HepG2 (cell line): ENCODE measurements at regions not wholly inside any gene's neighbourhood (a gene's known extent, or its start where the extent isn't known, plus 50 kb on each side); places are given as distances from the start of the nearest gene placed in this dataset.

Experiments used
- ATAC-seq: fragments of 200-7000 bp; cut with Tn5 transposase; 3 replicates; pipeline ENCODE4 v1.9.1; 2020; ENCODE audit warnings: mild to moderate bottlenecking, moderate library complexity
- BruUV-seq: library from RNA; stranded (reverse); fragments of 400-500 nt; replicated peaks from 2 replicates; lab custom pipeline; 2021; lab: Mats Ljungman, UMichigan
- CTCF ChIA-PET: fragments of 300-600 bp; formaldehyde crosslinking; extraction: SDS; loops from one replicate; lab custom pipeline; 2021; ENCODE audit warnings: low total read pairs, inconsistent platforms, low intra/inter-chr PET ratio; lab: Yijun Ruan, JAX
- POLR2A ChIA-PET: fragments of 350-600 bp; sonication (Branson Sonifier 250); formaldehyde crosslinking; loops from one replicate; lab custom pipeline; 2020; ENCODE audit warnings: antibody characterized with exemption, inconsistent platforms; lab: Yijun Ruan, JAX
- DNase-seq: peaks from one replicate; pipeline ENCODE4 v3.0.0-alpha.2; 2015; ENCODE audit warnings: low spot score
- FAIRE-seq: peaks from 3 replicates; lab custom pipeline; 2011; peaks lifted over from hg19 to GRCh38; lab: Jason Lieb, UNC
- H2AFZ ChIP-seq: one replicate; pipeline ENCODE4 v1.6.1; 2011; ENCODE audit warnings: low read length, inconsistent platforms
- H3K27ac ChIP-seq: fragments of 300-600 bp; 3 replicates; pipeline ENCODE4 v1.8.0; 2011; ENCODE audit warnings: mixed run types, mild to moderate bottlenecking, mixed read lengths, low read length, inconsistent platforms; ENCODE audit not compliant: insufficient read depth; ENCODE audit errors: extremely low read length
- H3K27me3 ChIP-seq, 2 experiments: fragments of 200-600 bp in 1 of 2; 2 replicates in 1 of 2; 3 replicates in 1 of 2; pipeline versions ENCODE4 v1.6.0 to v1.8.0; 2011; ENCODE audit warnings: low read length in 2 of 2, mild to moderate bottlenecking in 2 of 2, moderate library complexity in 2 of 2, inconsistent platforms in 1 of 2; ENCODE audit not compliant: insufficient read depth in 2 of 2, control insufficient read depth in 1 of 2
- H3K36me3 ChIP-seq, 2 experiments: fragments of 200-600 bp in 1 of 2; replicated peaks in 1 of 2; 2 replicates in 1 of 2; 3 replicates in 1 of 2; pipeline versions ENCODE4 v1.5.1 to v1.8.0; 2011; ENCODE audit warnings: low read length in 2 of 2, inconsistent platforms in 1 of 2; ENCODE audit not compliant: insufficient read depth in 2 of 2, control insufficient read depth in 1 of 2
- H3K4me1 ChIP-seq: 2 replicates; pipeline ENCODE4 v1.5.1; 2012; ENCODE audit warnings: low read length, inconsistent platforms; ENCODE audit not compliant: insufficient read depth
- H3K4me2 ChIP-seq: 2 replicates; pipeline ENCODE4 v1.6.0; 2011; ENCODE audit warnings: low read depth, low read length, inconsistent platforms
- H3K4me3 ChIP-seq, 3 experiments: fragments of 200-600 bp in 1 of 3; sonication (generic), shearing (Covaris generic) in 1 of 3; replicated peaks in 1 of 3; 2 replicates each; pipeline ENCODE4 v1.5.1; 2011 to 2016; ENCODE audit warnings: low read length in 3 of 3, inconsistent platforms in 2 of 3, low read depth in 2 of 3, mild to moderate bottlenecking in 2 of 3, control low read depth in 1 of 3, mixed read lengths in 1 of 3; ENCODE audit not compliant: insufficient read depth in 1 of 3
- H3K79me2 ChIP-seq: one replicate; pipeline ENCODE4 v1.6.1; 2011; ENCODE audit warnings: low read length, inconsistent platforms; ENCODE audit not compliant: insufficient read depth
- H3K9ac ChIP-seq: 2 replicates; pipeline ENCODE4 v1.6.0; 2011; ENCODE audit warnings: mild to moderate bottlenecking, low read depth, low read length, inconsistent platforms; ENCODE audit not compliant: insufficient read depth
- H3K9me3 ChIP-seq: 2 replicates; pipeline ENCODE4 v1.5.1; 2012; ENCODE audit warnings: mild to moderate bottlenecking, low read length
- H4K20me1 ChIP-seq: 2 replicates; pipeline ENCODE4 v1.6.0; 2011; ENCODE audit warnings: inconsistent platforms, mild to moderate bottlenecking, low read length, moderate library complexity; ENCODE audit not compliant: insufficient read depth
- ATF7-NPFF ChIP-seq: sonication (generic); formaldehyde crosslinking; IDR thresholded peaks from 2 replicates; pipeline ENCODE4 v1.8.1; 2023; ENCODE audit warnings: mild to moderate bottlenecking, low read depth, missing genetic modification reagents, moderate library complexity
- ATRX ChIP-seq: sonication (generic); formaldehyde crosslinking; IDR thresholded peaks from 2 replicates; pipeline ENCODE4 v1.4.0; 2020; ENCODE audit warnings: missing genetic modification reagents, borderline replicate concordance
- CAMTA2 ChIP-seq: sonication (generic); formaldehyde crosslinking; IDR thresholded peaks from 2 replicates; pipeline ENCODE4 v1.4.0; 2020; ENCODE audit warnings: mild to moderate bottlenecking, missing genetic modification reagents, borderline replicate concordance
- GATAD2A ChIP-seq: IDR thresholded peaks from 2 replicates; pipeline ENCODE4 v1.6.1; 2016
- HDAC2 ChIP-seq: sonication (generic); formaldehyde crosslinking; IDR thresholded peaks from 2 replicates; pipeline ENCODE4 v1.4.0; 2020; ENCODE audit warnings: missing genetic modification reagents
- HES4 ChIP-seq: sonication (generic); formaldehyde crosslinking; IDR thresholded peaks from 2 replicates; pipeline ENCODE4 v1.9.0; 2021; ENCODE audit warnings: mild to moderate bottlenecking, missing genetic modification reagents, borderline replicate concordance
- HHEX ChIP-seq: IDR thresholded peaks from 2 replicates; pipeline ENCODE4 v1.6.1; 2016; ENCODE audit warnings: control low read depth
- KMT2B ChIP-seq: IDR thresholded peaks from 2 replicates; pipeline ENCODE4 v1.6.1; 2016; ENCODE audit warnings: missing genetic modification reagents, missing compliant biosample characterization
- MEF2D ChIP-seq: sonication (generic); formaldehyde crosslinking; IDR thresholded peaks from 2 replicates; pipeline ENCODE4 v1.5.1; 2020; ENCODE audit warnings: mild to moderate bottlenecking, missing genetic modification reagents
- RNF2 ChIP-seq: fragments of 450-650 bp; conservative IDR thresholded peaks from 2 replicates; pipeline ENCODE4 v1.6.1; 2016; ENCODE audit warnings: low read depth
- SNAI1 ChIP-seq: sonication (generic); formaldehyde crosslinking; IDR thresholded peaks from 2 replicates; pipeline ENCODE4 v1.5.0; 2020; ENCODE audit warnings: mild to moderate bottlenecking, missing genetic modification reagents, borderline replicate concordance
- ZFYVE20 ChIP-seq: sonication (generic); formaldehyde crosslinking; IDR thresholded peaks from 2 replicates; pipeline ENCODE4 v1.8.0; 2023; ENCODE audit warnings: low read depth, mild to moderate bottlenecking, moderate library complexity, missing genetic modification reagents, borderline replicate concordance
- ZNF678 ChIP-seq: sonication (generic); formaldehyde crosslinking; IDR thresholded peaks from 2 replicates; pipeline ENCODE4 v1.4.0; 2020; ENCODE audit warnings: mild to moderate bottlenecking, missing genetic modification reagents
- WGBS: methylation state at CpG from one replicate; pipeline ENCODE4 v1.1.6; 2017; ENCODE audit warnings: low lambda C conversion rate; 5-methylcytosine and 5-hydroxymethylcytosine counted together
- in situ Hi-C: cut with HindIII; loops from 2 replicates; pipeline ENCODE4 v1.10.0; 2017; ENCODE audit warnings: low pct_unique_long_range_greater_than_20kb; ENCODE audit not compliant: extremely low pct_ligation_motif_present
- intact Hi-C: fragments of 100-400 bp; cut with micrococcal nuclease; formaldehyde crosslinking; loops from one replicate; pipeline ENCODE4 v1.10.0; 2022; ENCODE audit not compliant: unreplicated experiment
- TF ChIP-seq, protein P1 (sequence below): sonication (generic); formaldehyde crosslinking; IDR thresholded peaks from 2 replicates; pipeline ENCODE4 v1.8.0; 2022; ENCODE audit warnings: mild to moderate bottlenecking, missing genetic modification reagents, moderate library complexity
- TF ChIP-seq, protein P2 (sequence below): sonication (generic); formaldehyde crosslinking; IDR thresholded peaks from 2 replicates; pipeline ENCODE4 v1.4.0; 2020; ENCODE audit warnings: missing genetic modification reagents, mild to moderate bottlenecking, borderline replicate concordance
- TF ChIP-seq, protein P3 (sequence below): sonication (generic); formaldehyde crosslinking; IDR thresholded peaks from 2 replicates; pipeline ENCODE4 v1.4.0; 2020; ENCODE audit warnings: missing genetic modification reagents
- TF ChIP-seq, protein P4 (sequence below): sonication (generic); formaldehyde crosslinking; IDR thresholded peaks from 2 replicates; pipeline ENCODE4 v1.4.0; 2020; ENCODE audit warnings: low read depth, missing genetic modification reagents
- TF ChIP-seq, protein P5 (sequence below): sonication (generic); formaldehyde crosslinking; IDR thresholded peaks from 2 replicates; pipeline ENCODE4 v1.8.1; 2023; ENCODE audit warnings: mild to moderate bottlenecking, missing genetic modification reagents, borderline replicate concordance

DNA sequence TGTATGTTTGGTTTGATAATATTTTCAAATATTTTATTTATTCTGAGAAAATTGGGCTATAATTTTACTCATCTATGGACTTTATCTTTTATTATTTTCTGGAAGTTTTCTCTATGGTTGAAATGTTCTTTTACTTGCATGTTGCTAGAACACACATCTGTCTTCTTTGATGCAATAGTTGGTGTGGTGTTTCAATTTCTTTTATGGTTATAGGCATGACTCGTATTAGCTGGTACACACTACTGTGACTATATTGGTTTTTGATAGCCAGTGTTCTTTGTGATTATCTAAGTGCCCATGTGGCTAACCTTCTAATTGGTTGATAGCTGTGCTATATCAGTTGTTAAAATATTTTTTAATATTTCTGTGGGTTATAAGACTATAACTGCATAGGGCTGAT lies 1343.3 kb upstream of the GJE1 start:
- intact Hi-C loops, result no loop called here
- Histone ChIP-seq H3K4me1 (no peaks in the 10 kb centered on the region), H3K9me3 (no peaks in the 10 kb centered on the region), H3K9ac (no peak overlapping the region), H2AFZ (no peak overlapping the region), H3K79me2 (no peaks in the 10 kb centered on the region), H3K4me3 (no peak overlapping the region), H4K20me1 (no peaks in the 10 kb centered on the region), H3K27me3 (no peaks in the 10 kb centered on the region), H3K4me2 (no peak overlapping the region), H3K36me3 (no peaks in the 10 kb centered on the region), H3K27ac (no peak overlapping the region)
- 95% methylated on average over 1 of the region's 1 CpG for WGBS
- no peak for DNase-seq
- POLR2A ChIA-PET, result no interaction called here
- in situ Hi-C loops, result no loop called here
- FAIRE-seq, result no peak
- CTCF ChIA-PET, result no interaction called here
- ATAC-seq, result no peak
- no TSS peak for BruUV-seq
- no peak for TF ChIP-seq GATAD2A (CRISPR knock-in tag)
- no peak for TF ChIP-seq ZFYVE20 (CRISPR knock-in tag)
- TF ChIP-seq, protein P1, sequence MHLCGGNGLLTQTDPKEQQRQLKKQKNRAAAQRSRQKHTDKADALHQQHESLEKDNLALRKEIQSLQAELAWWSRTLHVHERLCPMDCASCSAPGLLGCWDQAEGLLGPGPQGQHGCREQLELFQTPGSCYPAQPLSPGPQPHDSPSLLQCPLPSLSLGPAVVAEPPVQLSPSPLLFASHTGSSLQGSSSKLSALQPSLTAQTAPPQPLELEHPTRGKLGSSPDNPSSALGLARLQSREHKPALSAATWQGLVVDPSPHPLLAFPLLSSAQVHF (CRISPR knock-in tag), result no peak
- TF ChIP-seq, protein P2, sequence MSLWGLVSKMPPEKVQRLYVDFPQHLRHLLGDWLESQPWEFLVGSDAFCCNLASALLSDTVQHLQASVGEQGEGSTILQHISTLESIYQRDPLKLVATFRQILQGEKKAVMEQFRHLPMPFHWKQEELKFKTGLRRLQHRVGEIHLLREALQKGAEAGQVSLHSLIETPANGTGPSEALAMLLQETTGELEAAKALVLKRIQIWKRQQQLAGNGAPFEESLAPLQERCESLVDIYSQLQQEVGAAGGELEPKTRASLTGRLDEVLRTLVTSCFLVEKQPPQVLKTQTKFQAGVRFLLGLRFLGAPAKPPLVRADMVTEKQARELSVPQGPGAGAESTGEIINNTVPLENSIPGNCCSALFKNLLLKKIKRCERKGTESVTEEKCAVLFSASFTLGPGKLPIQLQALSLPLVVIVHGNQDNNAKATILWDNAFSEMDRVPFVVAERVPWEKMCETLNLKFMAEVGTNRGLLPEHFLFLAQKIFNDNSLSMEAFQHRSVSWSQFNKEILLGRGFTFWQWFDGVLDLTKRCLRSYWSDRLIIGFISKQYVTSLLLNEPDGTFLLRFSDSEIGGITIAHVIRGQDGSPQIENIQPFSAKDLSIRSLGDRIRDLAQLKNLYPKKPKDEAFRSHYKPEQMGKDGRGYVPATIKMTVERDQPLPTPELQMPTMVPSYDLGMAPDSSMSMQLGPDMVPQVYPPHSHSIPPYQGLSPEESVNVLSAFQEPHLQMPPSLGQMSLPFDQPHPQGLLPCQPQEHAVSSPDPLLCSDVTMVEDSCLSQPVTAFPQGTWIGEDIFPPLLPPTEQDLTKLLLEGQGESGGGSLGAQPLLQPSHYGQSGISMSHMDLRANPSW (CRISPR knock-in tag), result no peak
- TF ChIP-seq RNF2, result no peak
- TF ChIP-seq, protein P3, sequence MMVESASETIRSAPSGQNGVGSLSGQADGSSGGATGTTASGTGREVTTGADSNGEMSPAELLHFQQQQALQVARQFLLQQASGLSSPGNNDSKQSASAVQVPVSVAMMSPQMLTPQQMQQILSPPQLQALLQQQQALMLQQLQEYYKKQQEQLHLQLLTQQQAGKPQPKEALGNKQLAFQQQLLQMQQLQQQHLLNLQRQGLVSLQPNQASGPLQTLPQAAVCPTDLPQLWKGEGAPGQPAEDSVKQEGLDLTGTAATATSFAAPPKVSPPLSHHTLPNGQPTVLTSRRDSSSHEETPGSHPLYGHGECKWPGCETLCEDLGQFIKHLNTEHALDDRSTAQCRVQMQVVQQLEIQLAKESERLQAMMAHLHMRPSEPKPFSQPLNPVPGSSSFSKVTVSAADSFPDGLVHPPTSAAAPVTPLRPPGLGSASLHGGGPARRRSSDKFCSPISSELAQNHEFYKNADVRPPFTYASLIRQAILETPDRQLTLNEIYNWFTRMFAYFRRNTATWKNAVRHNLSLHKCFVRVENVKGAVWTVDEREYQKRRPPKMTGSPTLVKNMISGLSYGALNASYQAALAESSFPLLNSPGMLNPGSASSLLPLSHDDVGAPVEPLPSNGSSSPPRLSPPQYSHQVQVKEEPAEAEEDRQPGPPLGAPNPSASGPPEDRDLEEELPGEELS (CRISPR knock-in tag), result no peak
- TF ChIP-seq ZNF678 (CRISPR knock-in tag), result no peak
- TF ChIP-seq, protein P4, sequence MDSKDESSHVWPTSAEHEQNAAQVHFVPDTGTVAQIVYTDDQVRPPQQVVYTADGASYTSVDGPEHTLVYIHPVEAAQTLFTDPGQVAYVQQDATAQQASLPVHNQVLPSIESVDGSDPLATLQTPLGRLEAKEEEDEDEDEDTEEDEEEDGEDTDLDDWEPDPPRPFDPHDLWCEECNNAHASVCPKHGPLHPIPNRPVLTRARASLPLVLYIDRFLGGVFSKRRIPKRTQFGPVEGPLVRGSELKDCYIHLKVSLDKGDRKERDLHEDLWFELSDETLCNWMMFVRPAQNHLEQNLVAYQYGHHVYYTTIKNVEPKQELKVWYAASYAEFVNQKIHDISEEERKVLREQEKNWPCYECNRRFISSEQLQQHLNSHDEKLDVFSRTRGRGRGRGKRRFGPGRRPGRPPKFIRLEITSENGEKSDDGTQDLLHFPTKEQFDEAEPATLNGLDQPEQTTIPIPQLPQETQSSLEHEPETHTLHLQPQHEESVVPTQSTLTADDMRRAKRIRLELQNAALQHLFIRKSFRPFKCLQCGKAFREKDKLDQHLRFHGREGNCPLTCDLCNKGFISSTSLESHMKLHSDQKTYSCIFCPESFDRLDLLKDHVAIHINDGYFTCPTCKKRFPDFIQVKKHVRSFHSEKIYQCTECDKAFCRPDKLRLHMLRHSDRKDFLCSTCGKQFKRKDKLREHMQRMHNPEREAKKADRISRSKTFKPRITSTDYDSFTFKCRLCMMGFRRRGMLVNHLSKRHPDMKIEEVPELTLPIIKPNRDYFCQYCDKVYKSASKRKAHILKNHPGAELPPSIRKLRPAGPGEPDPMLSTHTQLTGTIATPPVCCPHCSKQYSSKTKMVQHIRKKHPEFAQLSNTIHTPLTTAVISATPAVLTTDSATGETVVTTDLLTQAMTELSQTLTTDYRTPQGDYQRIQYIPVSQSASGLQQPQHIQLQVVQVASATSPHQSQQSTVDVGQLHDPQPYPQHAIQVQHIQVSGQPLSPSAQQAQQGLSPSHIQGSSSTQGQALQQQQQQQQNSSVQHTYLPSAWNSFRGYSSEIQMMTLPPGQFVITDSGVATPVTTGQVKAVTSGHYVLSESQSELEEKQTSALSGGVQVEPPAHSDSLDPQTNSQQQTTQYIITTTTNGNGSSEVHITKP (CRISPR knock-in tag), result no peak
- TF ChIP-seq HES4 (CRISPR knock-in tag), result no peak
- TF ChIP-seq SNAI1 (CRISPR knock-in tag), result no peak
- TF ChIP-seq ATRX (CRISPR knock-in tag), result no peak
- TF ChIP-seq ATF7-NPFF, result no peak
- TF ChIP-seq CAMTA2 (CRISPR knock-in tag), result no peak
- no peak for TF ChIP-seq HDAC2 (CRISPR knock-in tag)
- no peak for TF ChIP-seq HHEX
- TF ChIP-seq, protein P5, sequence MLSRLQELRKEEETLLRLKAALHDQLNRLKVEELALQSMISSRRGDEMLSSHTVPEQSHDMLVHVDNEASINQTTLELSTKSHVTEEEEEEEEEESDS (CRISPR knock-in tag), result no peak
- no peak for TF ChIP-seq MEF2D (CRISPR knock-in tag)
- no peak for TF ChIP-seq KMT2B (CRISPR knock-in tag)
